Neural cell (in vitro differentiated cells): ENCODE measurements at regions not wholly inside any gene's neighbourhood (a gene's known extent, or its start where the extent isn't known, plus 50 kb on each side); places are given as distances from the start of the nearest gene placed in this dataset.

Experiments
- H2AFZ ChIP-seq: fragments of 200-600, 300-800 bp; sonication (generic), shearing (Covaris generic); 2 replicates; pipeline ENCODE4 v1.6.0; 2014; ENCODE audit warnings: low read depth, mild to moderate bottlenecking, antibody characterized with exemption, low read length, moderate library complexity
- H3F3A ChIP-seq: fragments of 200-600 bp; shearing (Covaris generic); 2 replicates; pipeline ENCODE4 v1.6.1; 2016; ENCODE audit warnings: mild to moderate bottlenecking, moderate library complexity, mixed read lengths, antibody characterized with exemption, low read length; ENCODE audit not compliant: insufficient read depth, poor library complexity, severe bottlenecking
- H3K27ac ChIP-seq: fragments of 200-600, 300-800 bp; sonication (generic), shearing (Covaris generic); 2 replicates; pipeline ENCODE4 v1.5.1; 2014; ENCODE audit warnings: mild to moderate bottlenecking, low read length, moderate library complexity
- H3K27me3 ChIP-seq: fragments of 300-800, 200-600 bp; sonication (generic), shearing (Covaris generic); 2 replicates; pipeline ENCODE4 v1.6.0; 2014; ENCODE audit warnings: mild to moderate bottlenecking, low read depth, low read length, moderate library complexity; ENCODE audit not compliant: insufficient read depth
- H3K36me3 ChIP-seq: fragments of 300-800, 200-600 bp; sonication (generic), shearing (Covaris generic); 2 replicates; pipeline ENCODE4 v1.5.1; 2014; ENCODE audit warnings: mild to moderate bottlenecking, antibody characterized with exemption, low read length, moderate library complexity; ENCODE audit not compliant: insufficient read depth
- H3K4me2 ChIP-seq: fragments of 300-800, 200-600 bp; sonication (generic), shearing (Covaris generic); 2 replicates; pipeline ENCODE4 v1.6.0; 2014; ENCODE audit warnings: mild to moderate bottlenecking, low read length
- H3K4me3 ChIP-seq: fragments of 300-800, 200-600 bp; sonication (generic), shearing (Covaris generic); 2 replicates; pipeline ENCODE4 v1.5.1; 2014; ENCODE audit warnings: mild to moderate bottlenecking, low read length, moderate library complexity
- H3K79me2 ChIP-seq: fragments of 200-600 bp; shearing (Covaris generic); replicated peaks from 2 replicates; pipeline ENCODE4 v1.6.0; 2014; ENCODE audit warnings: mild to moderate bottlenecking, low read length, moderate library complexity; ENCODE audit not compliant: insufficient read depth
- H3K9ac ChIP-seq: fragments of 300-800, 200-600 bp; sonication (generic), shearing (Covaris generic); 2 replicates; pipeline ENCODE4 v1.6.1; 2016; ENCODE audit warnings: mild to moderate bottlenecking, low read length, mixed read lengths
- H3K9me2 ChIP-seq: fragments of 200-600 bp; shearing (Covaris generic); 2 replicates; pipeline ENCODE4 v1.6.1; 2016; ENCODE audit warnings: mild to moderate bottlenecking, low read length, mixed read lengths; ENCODE audit not compliant: insufficient read depth
- H3K9me3 ChIP-seq: fragments of 200-600, 300-800 bp; sonication (generic), shearing (Covaris generic); 2 replicates; pipeline ENCODE4 v1.6.1; 2016; ENCODE audit warnings: mild to moderate bottlenecking, mixed run types, low read length, moderate library complexity, mixed read lengths
- H4K20me1 ChIP-seq: fragments of 200-600 bp; shearing (Covaris generic); 2 replicates; pipeline ENCODE4 v1.6.1; 2016; ENCODE audit warnings: mild to moderate bottlenecking, mixed run types; ENCODE audit not compliant: insufficient read depth
- EP300 ChIP-seq: fragments of 450-650 bp; conservative IDR thresholded peaks from 2 replicates; pipeline ENCODE4 v1.6.1; 2014; ENCODE audit warnings: antibody characterized with exemption, mild to moderate bottlenecking, moderate library complexity; ENCODE audit not compliant: poor library complexity, severe bottlenecking
- EZH2 ChIP-seq: fragments of 200-600, 300-800 bp; shearing (Covaris generic), sonication (generic); IDR thresholded peaks from 2 replicates; pipeline ENCODE4 v1.6.1; 2014; ENCODE audit warnings: antibody characterized with exemption, low read length, borderline replicate concordance, mild to moderate bottlenecking; ENCODE audit not compliant: insufficient read depth, poor library complexity, severe bottlenecking
- MXI1 ChIP-seq: fragments of 450-650 bp; conservative IDR thresholded peaks from 2 replicates; pipeline ENCODE4 v1.6.1; 2014; ENCODE audit warnings: antibody characterized with exemption, mild to moderate bottlenecking; ENCODE audit not compliant: poor library complexity, severe bottlenecking
- POLR2AphosphoS5 ChIP-seq: IDR thresholded peaks from 2 replicates; pipeline ENCODE4 v1.6.1; 2012
- RAD21 ChIP-seq: fragments of 450-650 bp; conservative IDR thresholded peaks from 2 replicates; pipeline ENCODE4 v1.6.1; 2014; ENCODE audit warnings: antibody characterized with exemption, mild to moderate bottlenecking, moderate library complexity
- SMC3 ChIP-seq: fragments of 450-650 bp; conservative IDR thresholded peaks from 2 replicates; pipeline ENCODE4 v1.6.1; 2014; ENCODE audit warnings: antibody characterized with exemption, mild to moderate bottlenecking, moderate library complexity; ENCODE audit not compliant: poor library complexity
- TAF1 ChIP-seq: IDR thresholded peaks from 2 replicates; pipeline ENCODE4 v1.6.1; 2012; ENCODE audit warnings: low read depth
- TF ChIP-seq, protein P1 (sequence below): fragments of 450-650 bp; IDR thresholded peaks from 2 replicates; pipeline ENCODE4 v1.5.1; 2014; ENCODE audit warnings: antibody characterized with exemption, mild to moderate bottlenecking, moderate library complexity; ENCODE audit not compliant: poor library complexity, severe bottlenecking
- TF ChIP-seq, protein P2 (sequence below): IDR thresholded peaks from 2 replicates; pipeline ENCODE4 v1.6.1; 2012; ENCODE audit warnings: borderline replicate concordance

- Histone ChIP-seq H3K79me2 (no peaks in the 10 kb centered on the region), H3K27me3 (no peaks in the 10 kb centered on the region), H3F3A (no peaks in the 10 kb centered on the region), H3K9ac (no peak overlapping the region), H3K36me3 (no peaks in the 10 kb centered on the region), H3K27ac (no peak overlapping the region), H3K9me3 (no peaks in the 10 kb centered on the region), H3K9me2 (no peaks in the 10 kb centered on the region), H3K4me2 (no peak overlapping the region), H4K20me1 (no peaks in the 10 kb centered on the region), H2AFZ (no peak overlapping the region), H3K4me3 (no peak overlapping the region)
- TF ChIP-seq EZH2 (no peak), TAF1 (no peak), EP300 (no peak), MXI1 (no peak), RAD21 (no peak), SMC3 (no peak)
- TF ChIP-seq, protein P1, sequence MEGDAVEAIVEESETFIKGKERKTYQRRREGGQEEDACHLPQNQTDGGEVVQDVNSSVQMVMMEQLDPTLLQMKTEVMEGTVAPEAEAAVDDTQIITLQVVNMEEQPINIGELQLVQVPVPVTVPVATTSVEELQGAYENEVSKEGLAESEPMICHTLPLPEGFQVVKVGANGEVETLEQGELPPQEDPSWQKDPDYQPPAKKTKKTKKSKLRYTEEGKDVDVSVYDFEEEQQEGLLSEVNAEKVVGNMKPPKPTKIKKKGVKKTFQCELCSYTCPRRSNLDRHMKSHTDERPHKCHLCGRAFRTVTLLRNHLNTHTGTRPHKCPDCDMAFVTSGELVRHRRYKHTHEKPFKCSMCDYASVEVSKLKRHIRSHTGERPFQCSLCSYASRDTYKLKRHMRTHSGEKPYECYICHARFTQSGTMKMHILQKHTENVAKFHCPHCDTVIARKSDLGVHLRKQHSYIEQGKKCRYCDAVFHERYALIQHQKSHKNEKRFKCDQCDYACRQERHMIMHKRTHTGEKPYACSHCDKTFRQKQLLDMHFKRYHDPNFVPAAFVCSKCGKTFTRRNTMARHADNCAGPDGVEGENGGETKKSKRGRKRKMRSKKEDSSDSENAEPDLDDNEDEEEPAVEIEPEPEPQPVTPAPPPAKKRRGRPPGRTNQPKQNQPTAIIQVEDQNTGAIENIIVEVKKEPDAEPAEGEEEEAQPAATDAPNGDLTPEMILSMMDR, result no peak
- TF ChIP-seq, protein P2, sequence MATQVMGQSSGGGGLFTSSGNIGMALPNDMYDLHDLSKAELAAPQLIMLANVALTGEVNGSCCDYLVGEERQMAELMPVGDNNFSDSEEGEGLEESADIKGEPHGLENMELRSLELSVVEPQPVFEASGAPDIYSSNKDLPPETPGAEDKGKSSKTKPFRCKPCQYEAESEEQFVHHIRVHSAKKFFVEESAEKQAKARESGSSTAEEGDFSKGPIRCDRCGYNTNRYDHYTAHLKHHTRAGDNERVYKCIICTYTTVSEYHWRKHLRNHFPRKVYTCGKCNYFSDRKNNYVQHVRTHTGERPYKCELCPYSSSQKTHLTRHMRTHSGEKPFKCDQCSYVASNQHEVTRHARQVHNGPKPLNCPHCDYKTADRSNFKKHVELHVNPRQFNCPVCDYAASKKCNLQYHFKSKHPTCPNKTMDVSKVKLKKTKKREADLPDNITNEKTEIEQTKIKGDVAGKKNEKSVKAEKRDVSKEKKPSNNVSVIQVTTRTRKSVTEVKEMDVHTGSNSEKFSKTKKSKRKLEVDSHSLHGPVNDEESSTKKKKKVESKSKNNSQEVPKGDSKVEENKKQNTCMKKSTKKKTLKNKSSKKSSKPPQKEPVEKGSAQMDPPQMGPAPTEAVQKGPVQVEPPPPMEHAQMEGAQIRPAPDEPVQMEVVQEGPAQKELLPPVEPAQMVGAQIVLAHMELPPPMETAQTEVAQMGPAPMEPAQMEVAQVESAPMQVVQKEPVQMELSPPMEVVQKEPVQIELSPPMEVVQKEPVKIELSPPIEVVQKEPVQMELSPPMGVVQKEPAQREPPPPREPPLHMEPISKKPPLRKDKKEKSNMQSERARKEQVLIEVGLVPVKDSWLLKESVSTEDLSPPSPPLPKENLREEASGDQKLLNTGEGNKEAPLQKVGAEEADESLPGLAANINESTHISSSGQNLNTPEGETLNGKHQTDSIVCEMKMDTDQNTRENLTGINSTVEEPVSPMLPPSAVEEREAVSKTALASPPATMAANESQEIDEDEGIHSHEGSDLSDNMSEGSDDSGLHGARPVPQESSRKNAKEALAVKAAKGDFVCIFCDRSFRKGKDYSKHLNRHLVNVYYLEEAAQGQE, result no peak
Observed at GRCh38 chr4:34920032-34920431, 1324.3 kb downstream of the ARAP2 start.

- H3K9ac ChIP-seq, result no peak overlapping the region
- no peaks in the 10 kb centered on the region for H3K36me3 ChIP-seq
- H3K4me2 ChIP-seq, result no peak overlapping the region
- TF ChIP-seq, protein P2, result no peak
- TF ChIP-seq RAD21, result no peak
- no peak for TF ChIP-seq TAF1
- no peak for TF ChIP-seq SMC3
- TF ChIP-seq POLR2AphosphoS5, result no peak
- no peak for TF ChIP-seq MXI1
- TF ChIP-seq EZH2, result no peak
- TF ChIP-seq, protein P1, result no peak
- TF ChIP-seq EP300, result no peak
- H3K9me2 ChIP-seq, result no peaks in the 10 kb centered on the region
- H3K9me3 ChIP-seq, result no peaks in the 10 kb centered on the region
- no peaks in the 10 kb centered on the region for H3K27me3 ChIP-seq
- H3F3A ChIP-seq, result no peaks in the 10 kb centered on the region
- no peaks in the 10 kb centered on the region for H4K20me1 ChIP-seq
- no peak overlapping the region for H3K4me3 ChIP-seq
- no peak overlapping the region for H2AFZ ChIP-seq
- H3K79me2 ChIP-seq, result no peaks in the 10 kb centered on the region
- no peak overlapping the region for H3K27ac ChIP-seq
Observed at GRCh38 chr4:34921391-34921790, 1322.9 kb downstream of the ARAP2 start.
